Esophagus muscularis mucosa (tissue), 4 donors: ENCODE measurements at regions not wholly inside any gene's neighbourhood (a gene's known extent, or its start where the extent isn't known, plus 50 kb on each side); places are given as distances from the start of the nearest gene placed in this dataset.

ENCODE experiments used
- DNase-seq: peaks from one replicate; pipeline ENCODE4 v3.0.0-alpha.2; 2017; ENCODE audit errors: extremely low spot score
- H3K27ac ChIP-seq, 4 donors: fragments of 200-600 bp; sonication (generic); replicated peaks in 1 of 4; 1 replicate in 3 of 4; 2 replicates in 1 of 4; pipeline ENCODE4 v1.5.1; 2016 to 2019; ENCODE audit warnings: mild to moderate bottlenecking in 1 of 4
- H3K27me3 ChIP-seq, 4 donors: fragments of 200-600 bp; sonication (generic); one replicate each; pipeline versions ENCODE4 v1.5.1 to v1.6.0; 2016 to 2019
- H3K36me3 ChIP-seq, 4 donors: fragments of 200-600 bp; sonication (generic); one replicate each; pipeline ENCODE4 v1.5.1; 2016 to 2019
- H3K4me1 ChIP-seq, 4 donors: fragments of 200-600 bp; sonication (generic); one replicate each; pipeline ENCODE4 v1.5.1; 2016 to 2019
- H3K4me3 ChIP-seq, 4 donors: fragments of 200-600 bp; sonication (generic); 1 replicate in 2 of 4; 2 replicates in 2 of 4; pipeline ENCODE4 v1.5.1; 2016 to 2019; ENCODE audit warnings: mild to moderate bottlenecking in 4 of 4, moderate library complexity in 1 of 4
- H3K9me3 ChIP-seq, 4 donors: fragments of 200-600 bp; sonication (generic); 1 replicate in 3 of 4; 2 replicates in 1 of 4; pipeline ENCODE4 v1.5.1; 2016 to 2019
- EP300 ChIP-seq: sonication (generic); formaldehyde crosslinking; IDR thresholded peaks from one replicate; pipeline ENCODE4 v1.6.1; 2017; ENCODE audit warnings: antibody characterized with exemption
- POLR2A ChIP-seq: fragments of 450-650 bp; IDR thresholded peaks from one replicate; pipeline ENCODE4 v1.6.1; 2017; ENCODE audit warnings: antibody characterized with exemption, moderate library complexity, mild to moderate bottlenecking, low read depth
- POLR2AphosphoS5 ChIP-seq, 2 donors: sonication (generic); formaldehyde crosslinking; IDR thresholded peaks; one replicate each; pipeline ENCODE4 v1.6.1; 2017; ENCODE audit warnings: antibody characterized with exemption in 2 of 2
- WGBS: methylation state at CpG from one replicate; pipeline ENCODE4 v1.1.5; 2018; 5-methylcytosine and 5-hydroxymethylcytosine counted together
- intact Hi-C: fragments of 100-400 bp; cut with DNase I; formaldehyde crosslinking; loops from one replicate; pipeline ENCODE4 v1.15.1; 2023
- TF ChIP-seq, protein P1 (sequence below), 3 experiments: fragments of 200-600 bp in 2 of 3; fragments of 450-650 bp in 1 of 3; sonication (generic) in 2 of 3; IDR thresholded peaks; one replicate each; pipeline ENCODE4 v1.5.1; 2017 to 2019; ENCODE audit warnings: antibody characterized with exemption in 3 of 3, mild to moderate bottlenecking in 2 of 3, moderate library complexity in 1 of 3

DNA sequence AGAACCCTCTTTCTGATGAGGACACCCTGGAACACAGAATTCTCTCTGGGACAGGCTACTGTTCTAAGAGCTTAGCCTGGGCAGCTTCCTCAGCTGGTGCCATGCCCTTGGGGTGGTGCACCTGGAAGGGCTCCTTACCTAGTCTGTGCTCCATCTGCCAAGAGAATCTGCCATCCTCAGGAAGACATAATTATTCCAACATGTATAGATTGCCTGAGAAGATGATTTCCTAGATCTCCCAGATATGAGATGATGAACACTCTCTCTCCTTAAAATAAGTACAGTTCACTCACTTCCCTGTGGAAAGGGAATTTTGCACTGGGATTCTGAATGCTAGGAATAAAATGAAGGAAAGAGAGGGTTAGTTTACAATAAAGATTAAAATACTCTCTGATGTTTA, 87.6 kb downstream of the NENF start:
- H3K27ac ChIP-seq: no peak overlapping the region
- intact Hi-C loops: no loop called here
- DNase-seq: no peak
- no peaks in the 10 kb centered on the region for H3K9me3 ChIP-seq
- H3K4me1 ChIP-seq: peaks cover 0 to 13% (median 9%) of the 10 kb centered on the region in 4 donors
- H3K4me3 ChIP-seq: no peak overlapping the region
- peaks cover 0 to 8% (median 0%) of the 10 kb centered on the region in 4 donors for H3K27me3 ChIP-seq
- no peak for TF ChIP-seq EP300
- TF ChIP-seq, protein P1, sequence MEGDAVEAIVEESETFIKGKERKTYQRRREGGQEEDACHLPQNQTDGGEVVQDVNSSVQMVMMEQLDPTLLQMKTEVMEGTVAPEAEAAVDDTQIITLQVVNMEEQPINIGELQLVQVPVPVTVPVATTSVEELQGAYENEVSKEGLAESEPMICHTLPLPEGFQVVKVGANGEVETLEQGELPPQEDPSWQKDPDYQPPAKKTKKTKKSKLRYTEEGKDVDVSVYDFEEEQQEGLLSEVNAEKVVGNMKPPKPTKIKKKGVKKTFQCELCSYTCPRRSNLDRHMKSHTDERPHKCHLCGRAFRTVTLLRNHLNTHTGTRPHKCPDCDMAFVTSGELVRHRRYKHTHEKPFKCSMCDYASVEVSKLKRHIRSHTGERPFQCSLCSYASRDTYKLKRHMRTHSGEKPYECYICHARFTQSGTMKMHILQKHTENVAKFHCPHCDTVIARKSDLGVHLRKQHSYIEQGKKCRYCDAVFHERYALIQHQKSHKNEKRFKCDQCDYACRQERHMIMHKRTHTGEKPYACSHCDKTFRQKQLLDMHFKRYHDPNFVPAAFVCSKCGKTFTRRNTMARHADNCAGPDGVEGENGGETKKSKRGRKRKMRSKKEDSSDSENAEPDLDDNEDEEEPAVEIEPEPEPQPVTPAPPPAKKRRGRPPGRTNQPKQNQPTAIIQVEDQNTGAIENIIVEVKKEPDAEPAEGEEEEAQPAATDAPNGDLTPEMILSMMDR (IDR thresholded peaks at IDR 0.05): no peak
- no peak for TF ChIP-seq POLR2AphosphoS5 (IDR thresholded peaks at IDR 0.05)
- TF ChIP-seq POLR2A: no peak
- no peaks in the 10 kb centered on the region for H3K36me3 ChIP-seq

DNA sequence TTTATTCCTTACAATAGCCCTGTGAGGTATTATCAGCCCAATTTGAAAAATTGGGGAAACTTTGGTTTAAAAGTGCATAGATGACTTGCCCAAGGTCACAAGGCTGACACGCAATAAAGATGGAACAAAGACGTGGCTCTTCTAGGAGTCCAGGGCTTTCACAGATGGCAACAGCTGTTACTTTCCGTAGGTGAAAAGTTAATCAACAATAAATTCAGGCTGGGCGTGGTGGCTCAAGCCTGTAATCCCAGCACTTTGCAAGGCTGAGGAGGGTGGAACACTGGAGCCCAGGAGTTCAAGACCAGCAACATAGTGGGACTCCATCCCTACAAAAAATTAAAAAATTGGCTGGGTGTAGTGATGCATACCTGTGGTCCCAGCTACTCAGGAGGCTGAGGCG, 87.8 kb upstream of the ATF3 start:
- no peak overlapping the region for H3K27ac ChIP-seq
- WGBS: 88% methylated on average over 5 of the region's 5 CpGs
- H3K4me3 ChIP-seq: no peak overlapping the region
- no peak for TF ChIP-seq EP300
- TF ChIP-seq, protein P1 (IDR thresholded peaks at IDR 0.05): no peak
- TF ChIP-seq POLR2AphosphoS5 (IDR thresholded peaks at IDR 0.05): no peak
- TF ChIP-seq POLR2A: no peak
- intact Hi-C loops: no loop called here
- peaks cover 0 to 5% (median 0%) of the 10 kb centered on the region in 4 donors for H3K27me3 ChIP-seq
- no peak for DNase-seq
- no peaks in the 10 kb centered on the region for H3K9me3 ChIP-seq
- no peaks in the 10 kb centered on the region for H3K36me3 ChIP-seq
- H3K4me1 ChIP-seq: peaks cover 0 to 13% (median 9%) of the 10 kb centered on the region in 4 donors

DNA sequence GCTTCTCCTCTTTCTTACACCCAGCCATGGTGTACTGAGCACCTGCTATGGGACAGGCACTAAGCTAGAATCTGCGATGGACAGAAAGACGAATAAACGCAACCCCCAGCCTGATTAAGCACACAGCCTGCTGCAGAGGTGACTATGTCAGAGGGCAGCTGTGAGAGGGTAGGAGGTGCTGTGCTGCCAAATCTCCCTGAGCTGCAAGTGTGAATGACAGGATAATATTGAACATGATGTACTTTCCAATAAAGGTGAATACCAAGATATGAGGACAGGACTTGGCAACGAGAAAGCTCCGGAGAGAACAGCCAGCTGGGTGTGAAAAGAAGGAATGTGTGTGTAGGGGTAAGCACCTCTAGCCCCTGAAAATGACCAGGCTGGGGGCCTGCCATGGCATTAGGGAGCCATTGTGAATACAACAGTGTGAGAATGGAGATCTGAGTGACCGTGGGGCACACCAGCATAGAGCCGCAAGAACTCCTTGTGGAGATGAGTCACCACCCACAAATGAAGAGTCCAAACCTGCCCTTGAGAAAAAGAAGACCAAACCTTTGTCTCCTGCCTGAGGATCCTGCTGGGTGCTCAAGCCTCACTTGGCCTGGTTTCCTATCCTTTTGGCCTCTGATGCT, 83.0 kb upstream of the ATF3 start:
- WGBS: 84% methylated on average over 7 of the region's 7 CpGs
- Histone ChIP-seq H3K9me3 (no peaks in the 10 kb centered on the region), H3K36me3 (no peaks in the 10 kb centered on the region), H3K27me3 (no peaks in the 10 kb centered on the region), H3K4me3 (no peak overlapping the region), H3K27ac (no peak overlapping the region), H3K4me1 (peaks cover 0 to 3% (median 0%) of the 10 kb centered on the region in 4 donors)
- intact Hi-C loops: no loop called here
- no peak for TF ChIP-seq POLR2A
- no peak for DNase-seq

DNA sequence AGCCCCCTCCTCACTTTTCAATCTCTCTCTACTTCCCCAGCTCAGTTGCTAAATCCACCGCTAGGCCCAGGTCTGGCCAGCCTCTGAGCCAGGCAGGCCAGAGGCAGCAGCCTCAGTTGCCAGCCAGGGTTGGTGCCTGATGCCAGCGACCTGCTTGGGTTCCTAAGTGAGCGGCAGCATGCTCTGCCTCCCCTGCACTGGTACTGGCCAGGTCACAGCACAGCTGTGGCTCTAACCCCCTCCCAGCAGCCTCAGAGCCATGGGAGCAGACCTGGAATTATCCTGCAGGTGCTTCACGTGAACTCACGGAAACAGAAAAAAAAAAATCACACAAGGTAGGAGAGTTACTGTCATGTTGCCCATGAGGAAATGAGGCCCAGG, 82.5 kb upstream of the ATF3 start:
- WGBS: 85% methylated on average over 5 of the region's 5 CpGs
- intact Hi-C loops: no loop called here
- H3K4me1 ChIP-seq: peaks cover 0 to 3% (median 0%) of the 10 kb centered on the region in 4 donors
- no peaks in the 10 kb centered on the region for H3K9me3 ChIP-seq
- no peak for TF ChIP-seq POLR2AphosphoS5 (IDR thresholded peaks at IDR 0.05)
- no peak for TF ChIP-seq POLR2A
- TF ChIP-seq, protein P1 (IDR thresholded peaks at IDR 0.05): no peak
- no peak for TF ChIP-seq EP300
- no peak for DNase-seq
- H3K36me3 ChIP-seq: no peaks in the 10 kb centered on the region
- no peak overlapping the region for H3K4me3 ChIP-seq
- H3K27me3 ChIP-seq: no peaks in the 10 kb centered on the region
- H3K27ac ChIP-seq: no peak overlapping the region

DNA sequence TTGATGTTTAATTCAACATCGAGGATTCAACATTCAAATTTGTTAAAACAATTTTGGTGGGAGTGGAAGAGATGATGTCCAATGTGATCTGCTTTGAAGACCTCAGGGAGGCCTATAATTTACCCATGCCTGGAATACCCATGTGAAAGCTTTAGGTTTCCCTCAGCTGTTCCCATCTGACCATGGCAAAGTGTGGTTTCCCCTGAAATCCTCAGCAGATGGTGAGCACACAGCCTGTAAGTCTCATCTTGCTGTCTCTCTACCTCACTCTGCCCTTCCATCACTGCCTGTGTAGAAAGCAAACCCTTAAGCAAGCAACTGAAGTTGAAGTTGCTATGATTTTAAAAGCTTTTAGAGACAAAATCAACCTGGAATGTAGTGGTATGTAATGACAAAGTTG, 80.1 kb upstream of the ATF3 start:
- DNase-seq: no peak
- Histone ChIP-seq H3K36me3 (no peaks in the 10 kb centered on the region), H3K27me3 (no peaks in the 10 kb centered on the region), H3K27ac (no peak overlapping the region), H3K9me3 (no peaks in the 10 kb centered on the region), H3K4me1 (peaks cover 0 to 3% (median 0%) of the 10 kb centered on the region in 4 donors), H3K4me3 (no peak overlapping the region)
- intact Hi-C loops: no loop called here
- 94% methylated on average over 1 of the region's 1 CpG for WGBS
- TF ChIP-seq POLR2AphosphoS5 (IDR thresholded peaks at IDR 0.05) (no peak), POLR2A (no peak)
- TF ChIP-seq, protein P1 (IDR thresholded peaks at IDR 0.05): no peak
